ENCODE measurements at regions not wholly inside any gene's neighbourhood (a gene's known extent, or its start where the extent isn't known, plus 50 kb on each side); places are given as distances from the start of the nearest gene placed in this dataset.

- Histone ChIP-seq H3K27me3 (ENCODE audit: insufficient read depth, low read depth, severe bottlenecking) (no peaks in the 10 kb centered on the region), H3K36me3 (no peaks in the 10 kb centered on the region), H3K9me3 (ENCODE audit: severe bottlenecking) (no peaks in the 10 kb centered on the region), H3K27ac (no peak overlapping the region), H3K4me3 (ENCODE audit: low read depth, low read length) (no peak overlapping the region)
- no peak for DNase-seq
- TF ChIP-seq, protein P1, sequence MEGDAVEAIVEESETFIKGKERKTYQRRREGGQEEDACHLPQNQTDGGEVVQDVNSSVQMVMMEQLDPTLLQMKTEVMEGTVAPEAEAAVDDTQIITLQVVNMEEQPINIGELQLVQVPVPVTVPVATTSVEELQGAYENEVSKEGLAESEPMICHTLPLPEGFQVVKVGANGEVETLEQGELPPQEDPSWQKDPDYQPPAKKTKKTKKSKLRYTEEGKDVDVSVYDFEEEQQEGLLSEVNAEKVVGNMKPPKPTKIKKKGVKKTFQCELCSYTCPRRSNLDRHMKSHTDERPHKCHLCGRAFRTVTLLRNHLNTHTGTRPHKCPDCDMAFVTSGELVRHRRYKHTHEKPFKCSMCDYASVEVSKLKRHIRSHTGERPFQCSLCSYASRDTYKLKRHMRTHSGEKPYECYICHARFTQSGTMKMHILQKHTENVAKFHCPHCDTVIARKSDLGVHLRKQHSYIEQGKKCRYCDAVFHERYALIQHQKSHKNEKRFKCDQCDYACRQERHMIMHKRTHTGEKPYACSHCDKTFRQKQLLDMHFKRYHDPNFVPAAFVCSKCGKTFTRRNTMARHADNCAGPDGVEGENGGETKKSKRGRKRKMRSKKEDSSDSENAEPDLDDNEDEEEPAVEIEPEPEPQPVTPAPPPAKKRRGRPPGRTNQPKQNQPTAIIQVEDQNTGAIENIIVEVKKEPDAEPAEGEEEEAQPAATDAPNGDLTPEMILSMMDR (IDR thresholded peaks at IDR 0.05; ENCODE audit: low read depth, low read length) = no peak
These were observed 236.1 kb downstream of the NXPE2 start for GRCh38 chr11:114914231-114915005.

GRCh38 chr11:114915871-114916805 is 237.8 kb downstream of the NXPE2 start:
- Histone ChIP-seq H3K36me3 (no peaks in the 10 kb centered on the region), H3K27me3 (ENCODE audit: insufficient read depth, low read depth, severe bottlenecking) (no peaks in the 10 kb centered on the region), H3K9me3 (ENCODE audit: severe bottlenecking) (no peaks in the 10 kb centered on the region), H3K27ac (no peak overlapping the region), H3K4me3 (ENCODE audit: low read depth, low read length) (no peak overlapping the region)
- TF ChIP-seq, protein P1 (IDR thresholded peaks at IDR 0.05; ENCODE audit: low read depth, low read length) = no peak
- DNase-seq = no peak

DNA sequence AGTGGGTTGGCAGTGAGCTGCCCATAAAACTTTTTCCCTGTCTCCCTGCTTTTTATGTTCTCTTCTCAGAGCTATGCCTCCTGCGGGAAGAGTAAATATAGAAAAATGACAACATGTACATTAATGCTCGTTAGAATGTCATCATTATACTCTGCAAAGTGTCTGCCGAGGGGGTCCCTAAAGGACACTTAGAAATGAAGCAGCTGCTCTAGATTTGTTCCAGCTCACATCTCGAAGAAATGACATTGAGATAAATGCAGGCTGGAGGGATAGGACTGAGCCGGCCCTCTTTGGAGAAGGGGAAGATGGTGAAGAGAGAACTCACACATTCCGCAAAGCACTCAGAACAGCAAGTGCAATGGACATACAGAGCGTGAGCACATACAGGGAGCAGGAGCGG is 240.0 kb downstream of the NXPE2 start:
- no peak for DNase-seq
- TF ChIP-seq, protein P1 (IDR thresholded peaks at IDR 0.05; ENCODE audit: low read depth, low read length) = no peak
- Histone ChIP-seq H3K36me3 (no peaks in the 10 kb centered on the region), H3K9me3 (ENCODE audit: severe bottlenecking) (no peaks in the 10 kb centered on the region), H3K4me3 (ENCODE audit: low read depth, low read length) (no peak overlapping the region), H3K27me3 (ENCODE audit: insufficient read depth, low read depth, severe bottlenecking) (no peaks in the 10 kb centered on the region), H3K27ac (no peak overlapping the region)

- Histone ChIP-seq H3K4me3 (ENCODE audit: low read depth, low read length) (no peak overlapping the region), H3K9me3 (ENCODE audit: severe bottlenecking) (no peaks in the 10 kb centered on the region), H3K27me3 (ENCODE audit: insufficient read depth, low read depth, severe bottlenecking) (no peaks in the 10 kb centered on the region), H3K27ac (no peak overlapping the region), H3K36me3 (no peaks in the 10 kb centered on the region)
- TF ChIP-seq, protein P1 (IDR thresholded peaks at IDR 0.05; ENCODE audit: low read depth, low read length) = no peak
- DNase-seq = no peak
These were observed 243.4 kb downstream of the NXPE2 start for GRCh38 chr11:114921697-114922096.

DNA sequence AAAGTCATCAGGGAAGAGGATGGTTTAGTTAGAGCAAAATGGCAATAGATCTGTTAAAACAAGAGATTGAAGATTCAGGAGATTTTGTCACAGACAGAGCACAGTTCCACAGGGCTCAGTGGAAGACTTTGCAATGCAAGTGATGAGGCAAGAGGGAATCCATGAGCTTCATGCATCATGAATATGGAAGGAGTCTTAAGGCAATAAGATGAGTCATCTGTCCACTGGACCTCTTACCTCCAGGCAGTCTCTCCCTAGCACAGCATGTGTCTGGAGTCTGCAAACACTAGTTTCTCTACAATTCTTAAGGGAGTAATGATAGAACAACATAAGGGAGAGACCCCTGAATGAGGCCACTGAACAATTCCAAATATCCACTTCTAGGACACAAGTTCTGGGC is 245.7 kb downstream of the NXPE2 start:
- TF ChIP-seq, protein P1 (IDR thresholded peaks at IDR 0.05; ENCODE audit: low read depth, low read length) = no peak
- H3K27me3 ChIP-seq (ENCODE audit: insufficient read depth, low read depth, severe bottlenecking) = no peaks in the 10 kb centered on the region
- no peak for DNase-seq
- no peak overlapping the region for H3K27ac ChIP-seq
- no peaks in the 10 kb centered on the region for H3K9me3 ChIP-seq (ENCODE audit: severe bottlenecking)
- H3K36me3 ChIP-seq = no peaks in the 10 kb centered on the region
- H3K4me3 ChIP-seq (ENCODE audit: low read depth, low read length) = no peak overlapping the region

Measured in WERI-Rb-1 (cell line).